Fibroblast of pulmonary artery (primary cell): ENCODE measurements at regions not wholly inside any gene's neighbourhood (a gene's known extent, or its start where the extent isn't known, plus 50 kb on each side); places are given as distances from the start of the nearest gene placed in this dataset.

Source experiments
- DNase-seq: peaks from one replicate; pipeline ENCODE4 v3.0.0-alpha.2; 2010; ENCODE audit warnings: low read depth
- H3K4me3 ChIP-seq: replicated peaks from 2 replicates; pipeline ENCODE4 v1.5.1; 2011; ENCODE audit warnings: low read depth, mild to moderate bottlenecking, control low read depth, low read length, moderate library complexity
- CTCF ChIP-seq: IDR thresholded peaks from 2 replicates; pipeline ENCODE4 v1.5.1; 2011; ENCODE audit warnings: mild to moderate bottlenecking, control low read depth, low read length, inconsistent platforms; ENCODE audit errors: missing control alignments

- no peak for DNase-seq
- no peak for TF ChIP-seq CTCF
- no peak overlapping the region for H3K4me3 ChIP-seq
Measured at GRCh38 chrX:16312761-16313623, 145.7 kb downstream of the MAGEB17 start.

GRCh38 chrX:16316331-16316730 is 149.1 kb downstream of the MAGEB17 start:
- no peak overlapping the region for H3K4me3 ChIP-seq
- no peak for TF ChIP-seq CTCF
- no peak for DNase-seq

- H3K4me3 ChIP-seq: no peak overlapping the region
- no peak for DNase-seq
- no peak for TF ChIP-seq CTCF
Measured at GRCh38 chrX:16319929-16320328, 152.6 kb downstream of the MAGEB17 start.

- TF ChIP-seq CTCF: no peak
- DNase-seq: no peak
- H3K4me3 ChIP-seq: no peak overlapping the region
Measured at GRCh38 chrX:16320765-16321355, 153.6 kb downstream of the MAGEB17 start.

- TF ChIP-seq CTCF: no peak
- H3K4me3 ChIP-seq: no peak overlapping the region
- DNase-seq: no peak
Measured at GRCh38 chrX:16333453-16333852, 166.2 kb downstream of the MAGEB17 start.

GRCh38 chrX:16335181-16335580 is 167.9 kb downstream of the MAGEB17 start:
- H3K4me3 ChIP-seq: no peak overlapping the region
- DNase-seq: no peak
- TF ChIP-seq CTCF: no peak
